Activated CD4-positive, alpha-beta T cell treated with anti-CD3 and anti-CD28 coated beads, Interleukin-2, Interleukin-4, amounts not matched to agents 100 ng/mL and 50 ng/mL, durations not matched to agents 16 hours and 8 hours (primary cell): ENCODE measurements at regions not wholly inside any gene's neighbourhood (a gene's known extent, or its start where the extent isn't known, plus 50 kb on each side); places are given as distances from the start of the nearest gene placed in this dataset.

Experiments used
- DNase-seq: peaks from one replicate; pipeline ENCODE4 v3.0.0-alpha.2; 2020; ENCODE audit warnings: low spot score

DNA sequence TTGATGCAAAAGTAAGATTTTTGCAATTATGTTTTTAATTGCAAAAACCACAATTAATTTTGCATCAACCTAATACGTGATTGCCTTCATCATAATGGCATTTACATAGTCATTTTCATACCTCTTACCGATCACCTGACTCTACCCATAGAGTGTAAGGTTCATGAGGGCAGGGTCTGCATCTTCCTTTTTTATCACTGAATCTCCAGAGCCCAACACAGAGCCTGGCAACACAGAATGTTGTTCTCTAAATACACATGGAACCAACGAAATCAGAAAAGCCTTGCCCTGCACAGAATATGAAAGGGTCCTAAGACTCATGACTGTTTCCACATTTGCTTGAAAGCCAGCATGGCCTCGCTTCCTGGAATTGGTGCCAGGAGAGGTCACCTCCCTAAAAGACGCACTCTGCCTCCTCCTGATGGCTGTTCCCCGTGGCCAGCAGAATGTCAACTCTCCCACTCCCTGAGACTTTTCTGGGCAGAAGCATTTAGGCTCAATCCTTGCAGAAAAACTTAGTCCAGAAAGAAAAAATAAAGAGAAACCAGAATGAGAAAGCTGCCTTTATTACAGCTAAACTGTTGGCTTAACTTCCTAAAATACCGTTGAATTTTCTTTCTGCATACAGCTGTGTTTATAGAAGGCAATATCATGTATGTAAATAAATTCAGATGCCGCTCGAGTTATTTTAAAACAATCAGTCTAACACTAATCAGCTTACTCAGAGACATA lies 327.8 kb upstream of the MAF start:
- DNase-seq: no peak

- no peak for DNase-seq
Observed at GRCh38 chr16:79926451-79927205, 326.1 kb upstream of the MAF start.

GRCh38 chr16:79923431-79923830 lies 322.9 kb upstream of the MAF start:
- no peak for DNase-seq

- no peak for DNase-seq
Observed at GRCh38 chr16:79920685-79921084, 320.1 kb upstream of the MAF start.

DNA sequence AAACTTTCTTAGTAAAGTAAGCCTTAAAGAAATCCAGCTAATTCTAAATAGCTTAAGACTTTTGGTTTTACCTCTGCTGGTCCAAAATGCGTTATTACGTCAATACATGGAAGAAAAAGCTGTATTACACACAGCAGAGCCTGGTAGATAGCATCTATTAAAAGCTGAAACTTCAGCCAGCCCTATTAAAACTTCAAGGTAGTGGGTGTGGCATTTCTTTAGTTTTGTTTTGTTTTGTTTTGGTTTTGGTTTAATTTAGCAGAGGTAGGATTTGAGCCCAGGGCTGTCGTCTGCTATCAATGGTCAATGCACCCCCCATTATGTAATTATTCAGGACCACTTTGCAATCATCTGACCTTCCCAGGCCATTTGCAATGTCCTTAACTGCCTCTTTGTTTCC lies 318.4 kb upstream of the MAF start:
- DNase-seq: no peak

DNA sequence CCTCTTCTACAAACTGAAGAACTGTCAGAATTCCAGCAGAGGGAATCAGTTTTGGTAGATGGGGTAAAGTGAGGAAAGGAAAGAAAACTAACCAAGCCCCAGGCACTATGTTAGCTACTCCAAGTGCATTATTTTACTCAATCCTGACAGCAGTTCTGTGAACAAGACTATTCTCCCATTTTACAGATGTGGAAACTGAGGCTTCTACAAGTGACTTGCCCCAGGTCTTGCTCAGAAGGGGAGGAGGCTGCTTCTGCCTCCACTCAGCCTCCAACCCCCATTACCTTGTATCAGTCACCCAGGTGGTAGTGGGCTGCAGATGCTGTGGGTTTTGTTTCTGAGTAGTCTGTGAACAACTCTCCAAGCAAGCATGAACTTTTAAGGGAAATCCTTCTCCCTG lies 315.2 kb upstream of the MAF start:
- no peak for DNase-seq

DNA sequence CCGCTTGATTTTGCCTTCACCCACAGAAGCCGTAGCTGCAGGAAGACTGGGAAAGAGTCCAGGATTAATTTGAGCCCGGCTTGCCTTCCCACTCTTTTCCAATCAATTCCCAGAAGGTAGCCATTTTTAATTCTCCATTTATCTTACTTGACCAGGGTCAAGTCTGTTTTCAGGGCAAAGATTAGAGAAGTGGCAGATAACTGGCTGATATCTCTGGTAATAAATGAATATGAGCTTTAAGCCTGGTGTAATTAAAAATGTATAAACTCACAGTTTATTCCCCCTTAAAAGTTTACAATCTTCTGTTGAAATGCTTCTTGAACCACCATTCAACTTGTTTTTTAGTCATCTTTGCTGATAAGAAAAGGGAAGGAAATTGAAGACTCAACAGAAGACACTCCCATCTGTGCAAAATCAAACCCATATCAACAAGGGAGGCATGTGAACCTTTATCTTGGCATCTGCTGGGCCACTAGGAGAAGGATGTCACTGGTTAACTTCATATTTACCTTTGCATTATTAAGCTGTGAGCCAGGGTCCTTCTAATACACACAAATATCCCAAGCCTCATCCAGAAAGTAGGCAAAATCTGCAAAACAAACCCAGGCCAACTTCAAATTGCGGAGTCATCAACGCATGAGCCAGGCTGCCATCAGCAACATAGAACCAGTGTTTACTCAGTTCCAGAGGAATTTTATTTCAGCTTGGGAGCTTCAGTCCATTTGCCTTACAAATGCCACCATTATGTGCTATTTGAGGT lies 314.6 kb upstream of the MAF start:
- DNase-seq: no peak

DNA sequence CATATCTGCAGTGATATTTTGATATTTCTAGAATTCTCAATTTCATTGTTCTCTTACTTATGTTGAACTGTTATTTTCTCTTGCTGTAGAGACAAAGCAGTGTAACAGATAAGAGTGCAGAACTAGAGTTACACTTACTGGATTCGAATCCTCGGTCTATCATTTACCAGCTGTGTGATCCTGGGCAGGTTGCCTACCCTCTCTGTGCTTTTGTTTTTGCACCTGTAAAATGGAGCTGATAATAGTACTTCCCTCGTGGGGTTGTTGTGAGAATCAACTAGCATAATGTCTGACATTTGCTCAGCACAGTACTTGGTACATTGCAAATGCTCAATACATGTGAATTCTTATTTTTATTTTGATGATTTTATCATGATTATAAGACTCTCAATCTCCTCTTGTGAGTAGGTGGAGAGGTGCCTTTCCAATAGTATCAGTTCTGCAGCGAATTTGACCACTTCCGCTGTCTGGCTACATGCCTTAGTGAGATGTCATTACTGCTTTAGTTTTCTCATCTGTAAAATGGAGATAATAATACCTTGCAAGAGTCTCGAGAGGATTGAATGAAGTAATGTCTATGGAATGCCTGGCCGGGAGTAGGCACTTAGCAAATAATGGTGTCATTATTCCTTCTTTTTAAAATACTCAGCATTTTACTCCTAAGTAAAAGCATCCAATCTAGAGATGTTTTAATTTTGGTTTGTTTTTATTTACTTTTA lies 312.2 kb upstream of the MAF start:
- DNase-seq: no peak

DNA sequence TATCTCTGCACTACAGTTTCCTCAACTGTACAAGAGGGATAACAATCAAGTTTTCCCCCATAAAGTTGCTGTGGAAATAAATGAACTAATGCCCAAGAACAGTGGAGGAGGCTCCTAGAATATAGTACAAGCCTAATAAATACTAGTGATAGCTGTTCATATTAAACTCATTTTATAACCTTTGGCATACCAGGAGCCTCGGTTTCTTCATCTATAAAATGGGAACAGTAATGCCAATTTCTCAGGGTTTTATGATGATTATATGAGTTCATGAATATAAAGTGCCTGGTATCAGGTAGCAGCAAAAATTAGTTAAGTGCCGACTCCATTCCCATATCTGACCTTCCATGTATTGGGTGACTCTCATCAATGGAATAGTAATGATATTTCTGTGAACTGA lies 311.1 kb upstream of the MAF start:
- DNase-seq: no peak

DNA sequence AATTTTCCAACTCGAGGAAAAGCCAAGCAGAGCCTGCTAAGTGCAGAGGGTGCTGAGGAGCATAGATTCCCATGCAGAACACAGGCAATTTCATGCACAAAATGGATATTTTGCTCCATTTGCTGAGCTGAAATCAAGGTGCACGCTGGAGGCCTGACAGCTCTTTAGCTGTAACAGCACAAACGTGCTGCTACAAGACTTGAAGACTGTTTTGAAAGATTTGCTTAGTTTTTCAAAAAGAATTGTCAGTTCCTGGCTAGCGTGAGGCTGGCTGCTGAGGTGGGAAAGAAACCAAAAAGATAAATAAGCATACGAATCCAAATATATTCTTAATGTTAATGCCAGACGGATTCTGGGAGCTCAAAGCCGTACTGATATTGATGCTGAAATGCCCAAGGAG lies 309.0 kb upstream of the MAF start:
- DNase-seq: no peak

DNA sequence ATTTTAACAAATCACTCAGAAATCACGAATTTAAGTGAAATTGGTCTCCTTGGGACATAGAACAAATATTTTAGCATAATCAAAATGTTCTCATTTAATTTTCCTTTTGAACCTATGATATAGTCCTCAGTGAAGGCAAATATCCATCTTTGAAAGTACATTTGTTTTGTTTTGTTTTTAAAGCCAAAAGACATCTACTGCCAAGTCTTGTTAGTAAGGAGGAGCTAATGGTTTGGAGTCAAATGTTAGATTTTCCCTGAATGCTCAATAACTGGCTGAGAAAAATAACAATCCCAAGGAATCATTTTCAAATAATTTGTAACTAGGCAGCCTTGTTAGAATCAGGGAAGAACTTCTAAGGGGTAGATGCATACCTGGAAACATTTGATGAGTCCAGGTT lies 302.9 kb upstream of the MAF start:
- no peak for DNase-seq

DNA sequence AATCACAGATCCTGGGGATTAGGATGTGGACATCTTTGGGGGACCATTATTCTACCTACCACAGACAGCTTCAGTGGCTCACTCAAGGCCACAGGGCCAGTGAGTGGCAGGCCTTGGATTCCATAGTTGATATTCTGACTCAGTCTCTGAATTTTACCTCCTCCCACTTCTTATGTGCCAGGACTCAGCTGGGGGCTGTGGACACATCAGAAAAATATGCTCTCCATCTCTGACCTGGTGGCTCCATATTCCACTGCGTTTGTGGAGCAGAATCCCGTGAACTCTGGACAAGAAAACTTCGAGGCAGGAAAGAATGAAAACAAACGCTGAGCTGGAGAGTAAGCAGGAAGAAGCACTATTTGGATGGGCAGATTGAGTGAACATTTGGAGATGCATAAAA lies 301.8 kb upstream of the MAF start:
- DNase-seq: no peak

GRCh38 chr16:79901522-79901921 lies 301.0 kb upstream of the MAF start:
- no peak for DNase-seq

GRCh38 chr16:79899716-79900115 lies 299.2 kb upstream of the MAF start:
- no peak for DNase-seq

DNA sequence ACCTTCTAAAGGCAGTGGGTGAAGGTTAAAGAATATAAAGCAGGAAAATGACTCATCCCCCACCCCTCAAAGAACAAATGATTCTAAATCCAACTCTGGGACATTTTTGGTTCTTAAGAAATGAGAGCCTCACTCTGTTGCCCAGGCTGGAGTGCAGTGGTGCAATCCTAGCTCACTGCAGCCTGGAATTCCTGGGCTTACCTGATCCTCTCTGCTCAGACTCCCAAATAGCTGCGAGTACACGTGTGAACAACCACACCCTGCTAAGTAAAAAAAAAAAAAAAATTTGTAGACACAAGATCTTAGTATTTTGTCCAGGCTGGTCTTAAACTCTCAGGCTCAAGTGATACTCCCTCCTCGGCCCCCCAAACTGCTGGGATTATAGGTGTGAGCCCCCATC lies 298.8 kb upstream of the MAF start:
- no peak for DNase-seq

- DNase-seq: no peak
Observed at GRCh38 chr16:79898703-79899102, 298.2 kb upstream of the MAF start.

DNA sequence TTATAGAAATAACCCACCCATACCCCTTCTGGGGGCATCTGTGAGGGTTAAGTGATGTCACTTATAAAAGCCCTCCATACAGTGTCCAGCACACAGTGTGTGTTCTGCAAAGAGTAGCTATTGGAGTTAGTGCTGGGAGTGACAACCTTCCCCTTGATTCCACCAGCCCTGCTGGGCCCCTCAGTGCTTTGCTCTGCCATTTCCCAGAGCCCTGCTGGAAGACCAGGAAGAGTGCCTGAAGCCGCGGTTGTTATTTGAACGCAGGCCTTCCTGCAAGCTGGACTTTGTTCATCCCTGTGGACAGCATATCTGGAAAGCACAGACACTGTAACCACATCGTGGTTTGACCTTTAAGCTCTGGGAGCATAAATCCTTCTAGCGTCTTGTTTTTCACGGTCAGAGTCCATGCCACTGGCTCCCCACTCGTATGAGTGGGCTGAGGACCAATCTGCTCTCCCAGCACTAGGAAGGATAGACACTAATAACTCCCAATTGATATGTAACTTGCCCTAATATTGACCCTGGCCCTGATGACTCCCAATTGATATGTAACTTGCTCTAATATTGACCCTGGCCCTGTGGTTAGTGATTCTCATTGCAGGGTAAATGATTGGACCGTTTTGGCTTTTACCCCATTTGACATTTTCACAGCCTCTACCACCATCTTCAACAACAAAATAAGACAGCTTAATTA lies 297.1 kb upstream of the MAF start:
- no peak for DNase-seq

GRCh38 chr16:79897104-79897452 lies 296.5 kb upstream of the MAF start:
- no peak for DNase-seq

- DNase-seq: no peak
Observed at GRCh38 chr16:79895917-79896203, 295.3 kb upstream of the MAF start.

DNA sequence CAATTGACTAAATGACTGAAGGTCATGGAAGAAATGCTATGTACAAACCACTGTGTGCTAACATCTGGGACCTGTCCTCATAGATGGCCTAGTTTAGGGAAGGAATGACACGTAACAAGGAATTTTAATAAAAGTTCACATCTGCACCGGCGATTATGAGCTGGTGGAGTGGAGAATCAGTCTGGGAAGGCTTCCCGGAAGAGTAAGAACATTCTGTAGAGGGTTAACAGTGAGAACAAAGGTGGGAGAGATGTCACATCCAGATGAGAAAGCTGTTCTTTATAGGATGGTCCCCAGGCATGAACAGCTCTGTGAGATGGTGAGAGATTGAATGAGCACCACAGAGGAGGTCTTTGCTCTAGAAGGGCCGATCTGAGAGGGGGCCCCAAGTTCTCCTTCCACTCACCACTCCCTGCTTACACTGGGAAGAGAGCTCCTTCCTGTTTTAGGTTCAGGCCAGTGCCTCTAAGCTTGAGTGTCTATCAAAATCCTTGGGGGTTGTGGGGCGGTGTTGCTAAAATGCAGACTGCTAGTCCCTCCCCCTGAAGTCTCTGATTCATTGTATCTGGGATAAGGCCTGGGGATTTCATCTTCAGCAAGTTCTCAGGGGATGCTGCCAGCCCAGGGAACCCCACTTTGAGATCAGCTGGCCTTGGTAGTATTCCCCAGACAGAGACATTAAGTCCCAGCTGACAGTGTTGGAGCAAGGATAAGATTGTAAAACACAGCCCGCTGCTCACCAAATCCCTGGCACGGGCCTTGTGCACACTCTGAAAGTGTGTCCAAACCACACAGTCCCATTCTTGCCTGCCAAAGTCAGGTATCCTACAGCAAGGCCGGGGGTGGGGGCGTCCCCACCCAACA lies 294.7 kb upstream of the MAF start:
- DNase-seq: no peak

DNA sequence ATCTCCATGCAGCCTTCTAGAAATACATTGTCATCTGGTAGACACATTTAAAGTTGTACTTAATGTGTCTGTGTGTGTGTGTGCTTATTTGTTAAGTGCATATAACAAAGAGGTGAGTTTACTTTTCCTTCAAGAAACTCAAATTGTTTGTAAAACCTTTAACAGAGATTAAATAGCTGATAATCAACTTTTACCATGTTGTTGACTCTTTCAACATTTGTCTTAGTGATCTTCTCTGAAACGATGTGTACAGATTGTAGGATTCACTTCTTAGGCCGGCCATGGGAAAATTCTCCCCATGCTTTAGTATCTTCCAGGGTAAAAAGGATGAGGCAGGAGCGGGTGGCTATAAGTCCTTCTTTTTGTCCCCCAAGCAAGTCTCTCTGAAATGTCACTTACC lies 292.9 kb upstream of the MAF start:
- no peak for DNase-seq
